NCI-H510A treated with DMSO at 0.1 percent for 48 hours (cell line): ENCODE measurements at regions not wholly inside any gene's neighbourhood (a gene's known extent, or its start where the extent isn't known, plus 50 kb on each side); places are given as distances from the start of the nearest gene placed in this dataset.
"Not testable (repeated sequence)": the region's sequence is repeated elsewhere in the genome, so short reads cannot be mapped to it uniquely, and the experiment has no call there.

Source experiments
- DNase-seq: peaks from one replicate; lab custom pipeline; 2025; lab: John Stamatoyannopoulos, UW

DNA sequence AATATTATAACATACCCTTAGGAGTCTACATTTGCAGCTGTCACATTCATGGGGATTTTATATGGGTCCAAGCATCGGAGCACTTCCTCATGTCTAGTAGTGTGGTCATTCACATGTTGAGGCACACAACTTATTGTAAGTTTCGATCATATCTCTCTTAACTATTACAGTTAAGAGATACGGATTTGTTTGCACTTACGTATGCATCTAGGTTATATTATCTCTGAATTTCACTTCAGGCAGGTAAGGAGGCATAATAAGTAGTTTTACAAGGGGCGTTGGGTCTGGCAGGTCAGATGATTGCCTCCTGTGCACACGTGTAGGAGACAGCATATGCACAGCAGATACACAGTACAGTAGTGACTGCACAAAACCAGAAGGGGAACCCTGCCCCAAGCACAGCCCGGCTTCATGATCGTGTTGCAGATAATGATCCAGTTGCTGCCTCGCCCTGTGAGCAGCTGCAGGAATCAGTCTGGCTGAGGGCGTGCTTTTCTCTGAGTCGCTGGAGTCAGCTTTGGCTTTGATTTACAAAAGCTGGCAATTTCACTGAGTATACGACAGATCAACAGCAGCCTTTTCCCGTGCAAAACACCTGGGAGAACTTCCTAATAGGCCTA lies 302.9 kb upstream of the GATB start:
- DNase-seq: peak; percentile 37

DNA sequence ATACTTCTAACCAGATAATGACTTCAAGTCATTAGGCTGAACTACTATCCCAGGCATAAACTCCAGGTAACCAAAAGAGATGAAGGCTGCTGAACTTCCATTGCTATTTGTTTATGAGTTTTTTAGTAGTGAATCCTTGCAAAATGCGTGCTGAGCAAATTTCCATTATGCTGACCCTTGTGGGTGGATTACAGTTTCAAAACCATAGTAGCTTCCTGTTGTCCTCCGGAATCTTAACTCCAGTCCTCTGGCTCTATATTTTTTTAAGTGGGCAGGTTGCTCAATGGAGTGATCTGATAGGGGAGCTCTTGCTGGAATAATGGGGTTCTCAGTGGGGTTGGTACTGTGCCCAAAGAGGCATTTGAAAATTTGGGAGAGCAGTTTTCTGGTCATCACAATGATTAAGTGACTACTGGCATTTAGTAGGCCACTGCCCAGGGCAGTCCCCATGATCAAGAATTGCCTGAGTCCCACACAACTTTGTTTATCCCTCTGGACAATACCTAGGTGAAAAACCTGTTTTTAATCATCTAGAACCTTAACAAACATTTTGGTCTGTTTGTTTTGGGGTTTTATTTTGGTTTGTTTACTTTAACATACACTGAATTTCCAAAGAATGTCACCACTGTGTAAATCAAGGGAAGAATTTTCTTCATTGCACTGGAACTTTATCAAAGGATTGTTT lies 302.3 kb upstream of the GATB start:
- DNase-seq: no peak

- no peak for DNase-seq
Measured at GRCh38 chr4:152054731-152055130, 293.9 kb upstream of the GATB start.

GRCh38 chr4:152052451-152053057 lies 291.7 kb upstream of the GATB start:
- no peak for DNase-seq

DNA sequence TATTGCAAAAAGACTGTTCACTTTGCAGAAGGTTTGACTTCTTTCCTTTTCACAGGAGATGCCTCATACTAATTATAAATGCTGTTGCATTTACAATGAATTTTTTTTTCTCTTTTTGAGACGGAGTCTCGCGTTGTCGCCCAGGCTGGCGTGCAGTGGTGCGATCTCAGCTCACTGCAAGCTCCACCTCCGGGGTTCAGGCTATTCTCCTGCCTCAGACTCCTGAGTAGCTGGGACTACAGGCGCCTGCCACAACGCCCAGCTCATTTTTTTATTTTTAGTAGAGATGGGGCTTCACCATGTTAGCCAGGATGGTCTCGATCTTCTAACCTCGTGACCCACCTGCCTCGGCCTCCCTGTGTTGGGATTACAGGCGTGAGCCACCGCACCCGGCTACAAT lies 290.5 kb upstream of the GATB start:
- DNase-seq: not testable (repeated sequence)

- DNase-seq: peak; percentile 65
Measured at GRCh38 chr4:152050106-152050505, 289.3 kb upstream of the GATB start.

DNA sequence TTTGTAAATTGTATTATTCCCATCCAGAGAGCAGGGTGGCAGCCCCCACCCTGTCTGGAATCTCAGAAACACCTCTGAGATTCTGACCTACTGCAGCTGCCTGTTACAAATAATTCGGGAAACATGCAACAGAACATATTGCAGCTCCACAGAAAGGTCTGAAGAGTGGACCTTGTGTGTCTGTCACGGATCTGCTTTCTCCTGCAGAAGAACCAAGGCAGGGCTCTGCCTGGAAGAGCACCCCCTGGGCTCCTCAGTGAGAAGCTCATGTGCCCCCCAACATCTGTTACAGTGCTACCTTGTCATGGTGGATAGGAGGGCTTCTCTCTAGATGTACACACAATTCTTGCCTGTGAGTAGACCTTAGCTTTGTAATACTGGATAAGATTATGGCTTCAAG lies 286.6 kb upstream of the GATB start:
- DNase-seq: no peak

- peak; percentile 83 for DNase-seq
Measured at GRCh38 chr4:152045807-152046571, 285.2 kb upstream of the GATB start.

- peak; percentile 83 for DNase-seq
Measured at GRCh38 chr4:152045449-152045806, 284.6 kb upstream of the GATB start.

DNA sequence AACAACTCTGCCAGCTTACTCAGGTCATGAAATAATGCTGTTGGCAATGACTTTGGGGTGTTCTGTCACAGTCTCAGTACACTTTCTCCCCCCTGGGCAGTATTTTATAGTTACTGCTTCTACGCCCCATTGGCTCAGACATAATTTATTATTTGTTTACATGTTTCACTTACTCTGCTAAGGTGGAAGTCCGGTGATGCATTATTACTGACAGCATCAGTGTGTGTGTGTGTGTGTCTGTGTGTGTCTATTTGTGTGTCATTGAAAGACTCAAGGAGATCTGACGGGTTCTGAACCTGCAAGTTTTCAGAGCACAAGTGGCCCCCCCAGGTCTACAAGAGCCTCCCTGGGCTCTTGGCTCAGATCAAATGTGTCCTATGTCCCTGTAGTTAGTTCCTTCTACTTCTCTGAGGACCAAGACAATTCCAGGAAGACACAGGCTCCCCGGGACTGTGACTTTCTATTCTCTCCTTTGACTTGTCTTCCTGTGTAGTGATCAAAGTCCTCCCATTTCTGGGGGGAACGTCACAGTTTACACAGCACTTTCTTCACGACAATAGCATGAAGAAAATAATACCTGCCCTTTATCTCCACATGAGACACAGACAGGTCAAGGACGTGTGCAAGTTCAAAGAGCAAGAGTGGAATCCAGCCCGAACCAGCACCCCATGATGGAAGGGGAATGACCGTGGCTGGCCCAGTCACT lies 283.7 kb upstream of the GATB start:
- DNase-seq: no peak

- no peak for DNase-seq
Measured at GRCh38 chr4:152041295-152041694, 280.5 kb upstream of the GATB start.

GRCh38 chr4:152039691-152040090 lies 278.9 kb upstream of the GATB start:
- DNase-seq: no peak

- no peak for DNase-seq
Measured at GRCh38 chr4:152039023-152039481, 278.2 kb upstream of the GATB start.

DNA sequence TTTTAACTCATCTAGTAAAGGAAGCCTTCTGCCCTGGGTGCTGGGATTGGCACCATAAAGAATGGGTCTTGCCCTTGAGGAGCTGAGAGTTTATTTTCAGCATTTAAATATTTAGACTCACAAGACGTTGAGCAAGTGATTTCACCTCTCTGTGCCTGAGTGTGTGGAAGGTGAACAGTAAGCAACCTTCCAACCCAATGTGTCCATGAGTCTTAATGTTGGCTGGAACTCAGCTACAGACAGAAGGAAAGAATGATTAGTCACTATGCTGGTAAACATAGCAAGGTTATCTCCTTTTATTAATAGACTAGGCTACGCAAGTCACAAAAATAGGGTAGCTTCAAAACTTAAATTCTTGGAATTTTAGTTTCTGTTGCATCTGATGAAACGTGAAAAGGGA lies 277.4 kb upstream of the GATB start:
- DNase-seq: no peak

DNA sequence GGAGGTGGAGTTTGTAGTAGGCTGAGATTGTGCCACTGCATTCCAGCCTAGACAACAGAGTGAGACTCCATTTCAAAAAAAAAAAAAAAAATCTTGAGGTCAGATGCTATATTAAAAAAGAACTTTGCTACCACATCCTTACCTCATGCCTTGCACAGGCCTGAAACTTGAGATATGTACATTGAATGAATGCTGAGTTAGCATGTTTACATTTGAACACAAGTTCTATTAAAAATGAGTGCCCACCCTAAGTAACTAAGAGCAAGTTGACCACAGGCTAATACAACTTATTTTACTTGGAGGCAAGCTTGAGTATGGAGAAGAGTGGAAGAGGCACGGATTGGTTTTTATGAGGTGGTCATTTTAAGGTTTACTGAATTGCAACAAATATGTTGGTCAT lies 276.6 kb upstream of the GATB start:
- no peak for DNase-seq

- DNase-seq: no peak
Measured at GRCh38 chr4:152033621-152034020, 272.8 kb upstream of the GATB start.

- no peak for DNase-seq
Measured at GRCh38 chr4:152032722-152033131, 271.9 kb upstream of the GATB start.

- DNase-seq: no peak
Measured at GRCh38 chr4:152029631-152030030, 268.8 kb upstream of the GATB start.

DNA sequence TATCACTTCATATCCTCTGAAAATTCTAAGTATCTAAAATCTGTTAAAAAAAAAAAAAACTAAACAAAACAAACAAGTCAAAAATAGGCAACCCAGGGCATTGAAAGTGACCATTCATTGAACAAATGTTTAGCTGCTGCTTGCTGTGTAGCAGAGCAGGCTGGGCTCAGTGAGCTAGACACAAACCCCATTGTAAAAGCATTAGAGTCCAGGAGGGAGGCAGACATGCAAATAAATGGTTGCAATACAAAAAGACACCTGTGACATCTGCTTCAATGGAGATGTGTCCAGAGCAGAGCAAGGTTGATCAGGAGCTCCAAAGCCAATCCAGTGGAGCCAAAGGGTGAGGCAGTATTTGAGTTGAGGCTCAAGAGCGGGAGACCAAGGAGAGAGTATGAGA lies 267.3 kb upstream of the GATB start:
- DNase-seq: no peak

- DNase-seq: no peak
Measured at GRCh38 chr4:152024881-152025280, 264.1 kb upstream of the GATB start.

DNA sequence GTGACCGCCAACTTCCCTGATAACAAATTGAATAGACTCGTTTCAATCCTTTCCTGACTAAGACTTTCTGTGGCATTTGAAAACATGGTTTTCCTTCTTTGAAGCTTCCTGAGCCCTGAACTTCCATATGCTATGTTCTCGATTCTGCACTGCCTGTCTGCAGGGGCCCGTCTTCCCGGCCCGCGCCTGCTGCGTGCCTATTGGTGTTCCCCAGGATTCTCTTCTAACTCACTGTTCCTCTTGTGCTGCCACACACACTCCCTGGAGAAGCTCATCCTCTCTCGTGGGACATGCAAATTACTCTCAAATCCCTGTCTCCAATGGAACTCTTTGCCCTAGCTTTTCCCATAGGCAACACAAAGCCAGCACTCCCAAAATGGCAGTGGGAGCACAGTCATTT lies 262.9 kb upstream of the GATB start:
- no peak for DNase-seq

- no peak for DNase-seq
Measured at GRCh38 chr4:152022543-152022942, 261.7 kb upstream of the GATB start.
